Neural progenitor cell (in vitro differentiated cells): ENCODE measurements at regions not wholly inside any gene's neighbourhood (a gene's known extent, or its start where the extent isn't known, plus 50 kb on each side); places are given as distances from the start of the nearest gene placed in this dataset.
A peak's percentile ranks its signal among the peaks of the same experiment; 100 is the strongest.

ENCODE experiments used
- DNase-seq: peaks from one replicate; pipeline ENCODE4 v3.0.0-alpha.2; 2016; ENCODE audit warnings: low spot score
- H2AFZ ChIP-seq: fragments of 200-600 bp; sonication (generic); replicated peaks from 2 replicates; pipeline ENCODE4 v1.6.1; 2016; ENCODE audit warnings: antibody characterized with exemption
- H3F3A ChIP-seq: fragments of 200-600 bp; sonication (generic); 2 replicates; pipeline ENCODE4 v1.6.1; 2016; ENCODE audit warnings: antibody characterized with exemption, low read depth
- H3K27ac ChIP-seq: fragments of 200-600 bp; sonication (generic); 2 replicates; pipeline ENCODE4 v1.5.1; 2016; ENCODE audit warnings: mild to moderate bottlenecking
- H3K27me3 ChIP-seq: fragments of 200-600 bp; sonication (generic); 2 replicates; pipeline ENCODE4 v1.6.1; 2016; ENCODE audit warnings: mild to moderate bottlenecking, moderate library complexity
- H3K36me3 ChIP-seq: fragments of 200-600 bp; sonication (generic); 2 replicates; pipeline ENCODE4 v1.5.1; 2016
- H3K4me1 ChIP-seq: fragments of 200-600 bp; sonication (generic); 2 replicates; pipeline ENCODE4 v1.6.1; 2016; ENCODE audit warnings: mixed run types
- H3K4me2 ChIP-seq: fragments of 200-600 bp; sonication (generic); 2 replicates; pipeline ENCODE4 v1.6.1; 2016
- H3K4me3 ChIP-seq: fragments of 200-600 bp; sonication (generic); 2 replicates; pipeline ENCODE4 v1.5.1; 2016
- H3K79me2 ChIP-seq: fragments of 200-600 bp; sonication (generic); 2 replicates; pipeline ENCODE4 v1.6.1; 2016; ENCODE audit warnings: low read depth
- H3K9ac ChIP-seq: fragments of 200-600 bp; sonication (generic); 2 replicates; pipeline ENCODE4 v1.6.1; 2016
- H3K9me3 ChIP-seq: fragments of 200-600 bp; sonication (generic); 2 replicates; pipeline ENCODE4 v1.5.1; 2016; ENCODE audit warnings: low read depth
- H4K20me1 ChIP-seq: fragments of 200-600 bp; sonication (generic); 2 replicates; pipeline ENCODE4 v1.6.1; 2016; ENCODE audit warnings: low read depth
- H3K27ac Mint-ChIP-seq: 3 replicates; pipeline ENCODE4 v1.8.0; 2021; ENCODE audit warnings: mixed read lengths
- H3K27me3 Mint-ChIP-seq: 2 replicates; pipeline ENCODE4 v1.8.0; 2022; ENCODE audit warnings: low read depth, mild to moderate bottlenecking, inconsistent platforms, moderate library complexity, mixed read lengths; ENCODE audit not compliant: insufficient read depth
- H3K36me3 Mint-ChIP-seq: 3 replicates; pipeline ENCODE4 v1.8.0; 2021; ENCODE audit warnings: mixed read lengths
- H3K4me1 Mint-ChIP-seq: 3 replicates; pipeline ENCODE4 v1.8.0; 2021; ENCODE audit warnings: mixed read lengths
- H3K4me3 Mint-ChIP-seq: 3 replicates; pipeline ENCODE4 v1.8.0; 2021; ENCODE audit warnings: mild to moderate bottlenecking, moderate library complexity, mixed read lengths
- H3K9me3 Mint-ChIP-seq: 3 replicates; pipeline ENCODE4 v1.8.0; 2020; ENCODE audit warnings: mixed read lengths
- EZH2 ChIP-seq: fragments of 200-600 bp; sonication (generic); IDR thresholded peaks from 2 replicates; pipeline ENCODE4 v1.6.1; 2017; ENCODE audit warnings: antibody characterized with exemption, mild to moderate bottlenecking, moderate library complexity
- EZH2phosphoT487 ChIP-seq: fragments of 200-600 bp; sonication (generic); IDR thresholded peaks from 2 replicates; pipeline ENCODE4 v1.6.1; 2017; ENCODE audit warnings: antibody characterized with exemption
- TF ChIP-seq, protein P1 (sequence below): fragments of 200-600 bp; sonication (generic); IDR thresholded peaks from 2 replicates; pipeline ENCODE4 v1.5.1; 2017; ENCODE audit warnings: antibody characterized with exemption, mild to moderate bottlenecking

DNA sequence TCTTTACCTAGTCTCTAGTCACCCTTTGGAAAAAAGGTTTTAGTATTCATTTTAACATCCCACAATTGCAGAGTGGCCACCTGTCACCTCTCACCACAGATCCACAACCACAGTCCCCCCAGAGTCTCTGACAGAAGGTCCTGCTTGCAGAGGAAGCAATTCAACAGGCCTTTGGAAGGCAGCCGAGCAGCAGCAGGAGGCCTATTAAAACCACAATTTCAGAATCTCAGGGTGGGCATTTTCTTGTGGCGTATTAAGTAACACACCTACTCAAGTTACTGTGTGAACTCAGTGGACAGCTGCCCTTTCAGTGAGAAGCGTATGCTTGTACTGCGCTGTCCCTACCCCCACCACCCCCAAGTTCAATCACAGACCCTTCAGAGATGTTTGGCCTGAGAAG is 234.0 kb upstream of the HMGA2 start:
- Mint-ChIP-seq H3K4me3 (no peak overlapping the region), H3K4me1 (peaks cover 13% of the 10 kb centered on the region), H3K27me3 (no peaks in the 10 kb centered on the region), H3K27ac (no peak overlapping the region), H3K9me3 (no peaks in the 10 kb centered on the region), H3K36me3 (no peaks in the 10 kb centered on the region)
- TF ChIP-seq EZH2phosphoT487 (no peak), EZH2 (no peak)
- TF ChIP-seq, protein P1, sequence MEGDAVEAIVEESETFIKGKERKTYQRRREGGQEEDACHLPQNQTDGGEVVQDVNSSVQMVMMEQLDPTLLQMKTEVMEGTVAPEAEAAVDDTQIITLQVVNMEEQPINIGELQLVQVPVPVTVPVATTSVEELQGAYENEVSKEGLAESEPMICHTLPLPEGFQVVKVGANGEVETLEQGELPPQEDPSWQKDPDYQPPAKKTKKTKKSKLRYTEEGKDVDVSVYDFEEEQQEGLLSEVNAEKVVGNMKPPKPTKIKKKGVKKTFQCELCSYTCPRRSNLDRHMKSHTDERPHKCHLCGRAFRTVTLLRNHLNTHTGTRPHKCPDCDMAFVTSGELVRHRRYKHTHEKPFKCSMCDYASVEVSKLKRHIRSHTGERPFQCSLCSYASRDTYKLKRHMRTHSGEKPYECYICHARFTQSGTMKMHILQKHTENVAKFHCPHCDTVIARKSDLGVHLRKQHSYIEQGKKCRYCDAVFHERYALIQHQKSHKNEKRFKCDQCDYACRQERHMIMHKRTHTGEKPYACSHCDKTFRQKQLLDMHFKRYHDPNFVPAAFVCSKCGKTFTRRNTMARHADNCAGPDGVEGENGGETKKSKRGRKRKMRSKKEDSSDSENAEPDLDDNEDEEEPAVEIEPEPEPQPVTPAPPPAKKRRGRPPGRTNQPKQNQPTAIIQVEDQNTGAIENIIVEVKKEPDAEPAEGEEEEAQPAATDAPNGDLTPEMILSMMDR: no peak
- no peak for DNase-seq
- Histone ChIP-seq H3K4me2 (no peak overlapping the region), H3K4me3 (no peak overlapping the region), H2AFZ (no peak overlapping the region), H3K79me2 (no peaks in the 10 kb centered on the region), H4K20me1 (no peaks in the 10 kb centered on the region), H3K9ac (no peak overlapping the region), H3K36me3 (no peaks in the 10 kb centered on the region), H3K27ac (no peak overlapping the region), H3K27me3 (no peaks in the 10 kb centered on the region), H3F3A (no peaks in the 10 kb centered on the region), H3K4me1 (peaks cover 16% of the 10 kb centered on the region), H3K9me3 (no peaks in the 10 kb centered on the region)

DNA sequence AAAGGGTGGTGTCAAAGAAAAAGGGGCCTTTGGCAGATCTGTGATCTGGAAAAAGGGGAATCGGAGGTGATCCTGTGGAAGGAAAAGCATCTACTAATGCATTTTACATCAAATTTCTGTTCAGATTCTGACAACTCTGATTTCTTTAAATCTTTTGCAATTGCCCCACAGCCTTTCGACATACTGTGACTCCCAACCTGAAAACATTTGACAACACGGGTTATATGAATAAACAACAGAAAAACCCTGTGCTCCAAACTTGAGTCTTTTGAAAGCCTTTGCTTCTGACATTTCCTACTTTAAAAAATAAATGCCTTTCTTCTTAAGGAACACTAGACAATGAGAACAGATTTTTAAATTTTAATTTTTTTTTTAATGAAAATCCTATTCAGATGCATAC is 231.9 kb upstream of the HMGA2 start:
- DNase-seq: no peak
- Histone ChIP-seq H3F3A (no peaks in the 10 kb centered on the region), H3K9ac (no peak overlapping the region), H3K9me3 (no peaks in the 10 kb centered on the region), H3K27me3 (no peaks in the 10 kb centered on the region), H2AFZ (no peak overlapping the region), H3K4me3 (no peak overlapping the region), H3K4me2 (no peak overlapping the region), H4K20me1 (no peaks in the 10 kb centered on the region), H3K27ac (no peak overlapping the region), H3K4me1 (peaks cover 20% of the 10 kb centered on the region), H3K36me3 (no peaks in the 10 kb centered on the region), H3K79me2 (no peaks in the 10 kb centered on the region)
- H3K27ac Mint-ChIP-seq: peak overlapping the region; percentile 7
- no peaks in the 10 kb centered on the region for H3K9me3 Mint-ChIP-seq
- no peak overlapping the region for H3K4me3 Mint-ChIP-seq
- no peaks in the 10 kb centered on the region for H3K27me3 Mint-ChIP-seq
- H3K4me1 Mint-ChIP-seq: peaks cover 16% of the 10 kb centered on the region
- no peaks in the 10 kb centered on the region for H3K36me3 Mint-ChIP-seq
- TF ChIP-seq EZH2phosphoT487 (no peak), EZH2 (no peak)
- TF ChIP-seq, protein P1: no peak

DNA sequence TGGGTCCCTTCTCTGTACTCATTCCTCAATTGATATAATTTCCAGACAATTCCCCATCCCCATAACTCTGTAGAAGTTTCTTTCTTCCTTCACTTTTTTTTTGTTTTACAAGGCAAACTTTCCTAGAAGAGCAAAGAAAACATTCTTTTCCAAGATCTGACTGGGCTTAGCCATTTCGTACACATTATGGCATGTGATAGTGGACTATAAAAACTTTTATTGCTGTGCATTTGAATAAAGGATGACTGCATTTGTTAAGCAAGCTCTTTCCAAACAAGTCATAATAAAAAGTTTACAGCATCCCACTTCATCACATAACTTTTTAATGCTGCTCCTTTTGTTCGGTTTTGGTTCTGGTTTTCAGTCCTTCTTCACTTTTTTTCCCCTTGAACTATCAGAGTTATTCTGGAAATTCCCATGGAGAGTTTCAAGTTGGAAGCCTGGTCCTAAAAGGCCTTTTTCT is 231.0 kb upstream of the HMGA2 start:
- TF ChIP-seq EZH2phosphoT487 (no peak), EZH2 (no peak)
- TF ChIP-seq, protein P1: no peak
- H3K4me2 ChIP-seq: no peak overlapping the region
- peaks cover 21% of the 10 kb centered on the region for H3K4me1 ChIP-seq
- Mint-ChIP-seq H3K27ac (no peak overlapping the region), H3K4me1 (peaks cover 16% of the 10 kb centered on the region), H3K4me3 (no peak overlapping the region), H3K36me3 (no peaks in the 10 kb centered on the region), H3K27me3 (no peaks in the 10 kb centered on the region), H3K9me3 (no peaks in the 10 kb centered on the region)
- no peak overlapping the region for H3K9ac ChIP-seq
- no peaks in the 10 kb centered on the region for H3K9me3 ChIP-seq
- H2AFZ ChIP-seq: no peak overlapping the region
- no peaks in the 10 kb centered on the region for H3F3A ChIP-seq
- H4K20me1 ChIP-seq: no peaks in the 10 kb centered on the region
- no peak overlapping the region for H3K4me3 ChIP-seq
- H3K27ac ChIP-seq: no peak overlapping the region
- H3K36me3 ChIP-seq: no peaks in the 10 kb centered on the region
- no peaks in the 10 kb centered on the region for H3K79me2 ChIP-seq
- H3K27me3 ChIP-seq: no peaks in the 10 kb centered on the region
- DNase-seq: no peak
